LNCaP clone FGC (cell line): ENCODE measurements at regions not wholly inside any gene's neighbourhood (a gene's known extent, or its start where the extent isn't known, plus 50 kb on each side); places are given as distances from the start of the nearest gene placed in this dataset.
"Not testable (repeated sequence)": the region's sequence is repeated elsewhere in the genome, so short reads cannot be mapped to it uniquely, and the experiment has no call there.

ENCODE experiments used
- DNase-seq: peaks from one replicate; pipeline ENCODE4 v3.0.0-alpha.2; 2011; ENCODE audit warnings: low read depth
- H3K4me3 ChIP-seq: 2 replicates; pipeline ENCODE4 v1.5.1; 2011; ENCODE audit warnings: mild to moderate bottlenecking, low read depth, low read length, control low read depth
- TF ChIP-seq, protein P1 (sequence below): IDR thresholded peaks from 2 replicates; pipeline ENCODE4 v1.5.1; 2012; ENCODE audit warnings: mild to moderate bottlenecking; ENCODE audit not compliant: control insufficient read depth, insufficient read depth; ENCODE audit errors: extremely low read depth

DNA sequence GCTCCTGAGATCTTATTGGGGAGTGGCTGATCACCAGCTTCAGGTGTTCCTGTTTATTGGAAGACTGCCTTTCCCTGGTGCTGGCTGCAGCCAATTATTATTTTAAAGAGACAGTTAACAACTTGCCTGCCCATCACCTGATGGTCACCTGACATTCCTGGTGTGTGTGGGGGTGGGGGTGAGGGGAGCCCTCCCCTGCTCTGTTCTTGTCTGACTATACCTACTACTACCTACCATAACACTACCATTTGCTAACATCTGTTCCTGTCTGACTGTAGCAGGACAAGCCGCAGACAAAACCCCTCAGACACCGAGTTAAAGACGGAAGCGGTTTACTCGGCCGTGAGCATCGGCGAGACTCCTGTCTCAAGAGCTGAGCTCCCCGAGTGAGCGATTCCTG is 54.9 kb upstream of the NBPF3 start:
- DNase-seq, result no peak
- no peak overlapping the region for H3K4me3 ChIP-seq
- TF ChIP-seq, protein P1, sequence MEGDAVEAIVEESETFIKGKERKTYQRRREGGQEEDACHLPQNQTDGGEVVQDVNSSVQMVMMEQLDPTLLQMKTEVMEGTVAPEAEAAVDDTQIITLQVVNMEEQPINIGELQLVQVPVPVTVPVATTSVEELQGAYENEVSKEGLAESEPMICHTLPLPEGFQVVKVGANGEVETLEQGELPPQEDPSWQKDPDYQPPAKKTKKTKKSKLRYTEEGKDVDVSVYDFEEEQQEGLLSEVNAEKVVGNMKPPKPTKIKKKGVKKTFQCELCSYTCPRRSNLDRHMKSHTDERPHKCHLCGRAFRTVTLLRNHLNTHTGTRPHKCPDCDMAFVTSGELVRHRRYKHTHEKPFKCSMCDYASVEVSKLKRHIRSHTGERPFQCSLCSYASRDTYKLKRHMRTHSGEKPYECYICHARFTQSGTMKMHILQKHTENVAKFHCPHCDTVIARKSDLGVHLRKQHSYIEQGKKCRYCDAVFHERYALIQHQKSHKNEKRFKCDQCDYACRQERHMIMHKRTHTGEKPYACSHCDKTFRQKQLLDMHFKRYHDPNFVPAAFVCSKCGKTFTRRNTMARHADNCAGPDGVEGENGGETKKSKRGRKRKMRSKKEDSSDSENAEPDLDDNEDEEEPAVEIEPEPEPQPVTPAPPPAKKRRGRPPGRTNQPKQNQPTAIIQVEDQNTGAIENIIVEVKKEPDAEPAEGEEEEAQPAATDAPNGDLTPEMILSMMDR, result no peak

DNA sequence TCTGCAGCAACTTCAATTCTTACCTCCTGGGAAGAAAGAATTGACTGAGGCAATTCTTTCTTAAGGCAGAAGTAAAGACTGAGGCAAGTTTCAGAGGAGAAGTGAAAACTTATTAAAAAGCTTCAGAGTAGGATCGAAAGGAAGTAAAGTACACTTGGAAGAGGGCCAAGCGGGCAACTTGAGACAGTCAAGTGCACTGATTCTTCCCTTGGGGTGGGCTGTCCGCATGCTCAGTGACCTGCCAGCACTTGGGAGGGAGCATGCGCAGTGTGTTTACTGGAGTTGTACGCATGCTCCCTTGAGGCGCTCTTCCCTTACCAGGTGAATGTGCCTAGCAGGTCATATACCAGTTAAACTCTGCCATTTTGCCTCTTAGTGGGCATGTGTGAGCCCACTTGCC is 55.3 kb upstream of the NBPF3 start:
- DNase-seq, result no peak
- TF ChIP-seq, protein P1, result no peak
- no peak overlapping the region for H3K4me3 ChIP-seq

DNA sequence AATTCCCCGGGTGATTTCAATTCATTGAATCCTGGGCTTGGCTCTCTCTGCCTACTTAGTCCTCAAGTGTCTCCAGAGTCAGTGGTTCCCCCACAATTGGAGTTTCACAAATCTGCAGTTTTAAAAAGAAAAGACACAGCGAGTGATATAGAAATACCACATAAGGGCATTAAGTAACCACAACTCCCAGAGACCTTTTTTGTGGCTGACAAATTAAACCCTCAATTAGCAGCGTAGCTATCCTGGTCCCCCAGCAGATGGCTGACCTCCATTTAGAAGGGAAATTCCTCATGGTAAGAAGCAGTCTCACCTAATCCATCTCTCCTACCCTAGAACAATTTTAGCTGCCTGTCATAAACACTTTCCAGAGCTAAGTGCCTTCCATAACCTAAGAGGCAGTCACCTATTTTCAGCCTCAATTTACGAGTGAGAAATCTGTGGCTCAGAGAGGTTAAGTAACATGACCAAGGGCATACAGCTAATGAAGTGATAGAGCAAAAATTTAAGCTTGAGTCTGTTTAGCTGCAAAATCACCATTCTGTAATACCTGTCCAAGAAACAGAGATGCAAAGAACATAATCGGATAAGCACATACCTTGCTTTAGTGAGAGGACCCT is 56.0 kb upstream of the NBPF3 start:
- TF ChIP-seq, protein P1, result no peak
- DNase-seq, result no peak
- H3K4me3 ChIP-seq, result no peak overlapping the region

DNA sequence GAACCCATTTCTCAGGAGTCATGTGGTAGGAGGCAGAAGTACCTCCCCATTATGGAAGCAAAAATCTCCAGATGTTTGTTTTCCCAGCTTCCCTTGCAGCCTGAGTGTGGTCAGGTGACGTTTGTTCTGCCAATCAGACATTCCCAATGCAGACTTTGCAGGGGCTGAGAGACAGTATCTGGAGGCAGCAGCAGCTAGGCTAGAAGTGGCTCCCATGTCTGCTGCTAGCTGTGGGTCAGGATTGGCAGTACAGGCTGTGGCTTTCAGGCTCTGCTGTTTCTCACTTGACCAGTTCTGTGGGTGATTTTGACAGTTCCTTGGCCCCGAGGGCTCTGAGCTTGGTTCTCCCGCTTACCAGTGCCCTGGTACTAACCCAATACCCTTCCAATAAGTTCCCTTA is 58.6 kb upstream of the NBPF3 start:
- no peak for DNase-seq
- TF ChIP-seq, protein P1, result no peak

DNA sequence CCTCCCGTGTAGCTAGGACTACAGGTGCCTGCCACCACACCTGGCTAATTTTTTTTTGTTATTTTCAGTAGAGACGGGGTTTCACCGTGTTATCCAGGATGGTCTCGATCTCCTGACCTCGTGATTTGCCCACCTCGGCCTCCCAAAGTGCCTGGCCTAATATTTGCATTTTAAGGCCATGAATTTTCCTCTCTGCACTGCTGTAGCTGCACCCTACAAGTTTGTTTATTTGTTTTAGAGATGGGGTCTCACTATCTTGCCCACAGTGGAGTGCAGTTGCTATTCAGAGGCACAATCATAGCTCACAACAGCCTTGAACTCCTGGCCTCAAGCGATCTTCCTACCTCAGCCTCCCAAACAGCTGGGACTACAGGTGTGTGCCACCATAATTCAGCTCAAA is 59.8 kb upstream of the NBPF3 start:
- DNase-seq, H3K4me3 ChIP-seq: not testable (repeated sequence)

More for the DNA sequence above, 58.6 kb upstream of the NBPF3 start:
- H3K4me3 ChIP-seq, result no peak overlapping the region

DNA sequence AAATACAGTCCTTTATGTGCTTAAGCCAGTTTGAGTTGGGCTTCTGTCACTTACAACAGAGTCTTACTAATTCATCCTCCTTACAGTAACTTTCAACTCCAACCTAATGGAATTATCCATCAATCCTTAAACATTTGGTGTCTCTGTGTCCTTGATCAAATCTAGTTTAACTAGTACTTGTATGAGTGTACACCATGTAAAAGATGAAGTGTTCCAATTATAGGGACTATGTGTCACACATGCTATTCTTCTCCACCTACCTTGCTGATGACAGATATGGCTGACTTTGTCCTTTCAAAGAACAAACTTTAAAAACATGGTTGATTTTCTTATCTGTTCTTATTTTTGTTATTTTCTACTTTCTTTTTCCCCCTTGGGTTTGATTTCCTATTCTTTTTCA is 60.4 kb upstream of the NBPF3 start:
- no peak for DNase-seq
- H3K4me3 ChIP-seq, result no peak overlapping the region
- TF ChIP-seq, protein P1, result no peak

DNA sequence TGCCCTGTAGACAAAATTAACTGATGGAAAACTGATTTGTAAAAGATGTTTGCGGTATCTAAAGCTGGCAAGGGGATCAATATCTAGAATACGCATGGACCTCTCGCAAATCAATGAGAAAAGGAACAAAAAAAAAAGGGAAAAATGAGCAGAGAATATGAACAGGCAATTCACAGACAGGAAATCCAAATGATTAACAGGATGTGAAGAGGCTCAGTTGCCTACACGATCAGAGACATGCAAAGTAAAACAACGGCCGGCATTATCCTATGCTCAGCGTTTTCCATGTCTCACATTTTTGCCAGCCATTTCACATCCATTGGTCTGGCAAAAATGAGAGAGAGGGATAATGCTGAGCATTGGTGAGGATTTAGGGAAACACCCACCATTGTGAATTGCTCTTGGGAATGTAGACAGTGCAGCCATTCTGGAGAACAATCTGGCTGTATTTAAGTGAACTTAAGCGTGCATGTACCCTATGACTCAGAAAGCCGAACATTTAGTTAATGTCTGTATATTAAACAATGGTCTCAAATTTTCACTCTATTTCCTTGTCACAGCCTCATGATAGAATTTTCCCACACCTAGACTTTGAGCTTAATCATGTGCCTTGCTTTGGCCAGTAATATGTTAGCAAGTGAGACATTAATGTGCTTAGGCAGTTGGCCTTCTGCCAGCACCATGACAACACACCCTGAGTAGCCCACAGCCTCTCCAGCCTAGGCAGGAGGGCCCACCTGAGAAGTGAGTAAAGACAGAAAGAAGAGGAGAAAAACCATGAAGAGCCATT is 61.0 kb upstream of the NBPF3 start:
- TF ChIP-seq, protein P1, result no peak
- no peak overlapping the region for H3K4me3 ChIP-seq
- DNase-seq, result no peak
